ENCODE measurements at regions not wholly inside any gene's neighbourhood (a gene's known extent, or its start where the extent isn't known, plus 50 kb on each side); places are given as distances from the start of the nearest gene placed in this dataset.

- TF ChIP-seq, protein P1, sequence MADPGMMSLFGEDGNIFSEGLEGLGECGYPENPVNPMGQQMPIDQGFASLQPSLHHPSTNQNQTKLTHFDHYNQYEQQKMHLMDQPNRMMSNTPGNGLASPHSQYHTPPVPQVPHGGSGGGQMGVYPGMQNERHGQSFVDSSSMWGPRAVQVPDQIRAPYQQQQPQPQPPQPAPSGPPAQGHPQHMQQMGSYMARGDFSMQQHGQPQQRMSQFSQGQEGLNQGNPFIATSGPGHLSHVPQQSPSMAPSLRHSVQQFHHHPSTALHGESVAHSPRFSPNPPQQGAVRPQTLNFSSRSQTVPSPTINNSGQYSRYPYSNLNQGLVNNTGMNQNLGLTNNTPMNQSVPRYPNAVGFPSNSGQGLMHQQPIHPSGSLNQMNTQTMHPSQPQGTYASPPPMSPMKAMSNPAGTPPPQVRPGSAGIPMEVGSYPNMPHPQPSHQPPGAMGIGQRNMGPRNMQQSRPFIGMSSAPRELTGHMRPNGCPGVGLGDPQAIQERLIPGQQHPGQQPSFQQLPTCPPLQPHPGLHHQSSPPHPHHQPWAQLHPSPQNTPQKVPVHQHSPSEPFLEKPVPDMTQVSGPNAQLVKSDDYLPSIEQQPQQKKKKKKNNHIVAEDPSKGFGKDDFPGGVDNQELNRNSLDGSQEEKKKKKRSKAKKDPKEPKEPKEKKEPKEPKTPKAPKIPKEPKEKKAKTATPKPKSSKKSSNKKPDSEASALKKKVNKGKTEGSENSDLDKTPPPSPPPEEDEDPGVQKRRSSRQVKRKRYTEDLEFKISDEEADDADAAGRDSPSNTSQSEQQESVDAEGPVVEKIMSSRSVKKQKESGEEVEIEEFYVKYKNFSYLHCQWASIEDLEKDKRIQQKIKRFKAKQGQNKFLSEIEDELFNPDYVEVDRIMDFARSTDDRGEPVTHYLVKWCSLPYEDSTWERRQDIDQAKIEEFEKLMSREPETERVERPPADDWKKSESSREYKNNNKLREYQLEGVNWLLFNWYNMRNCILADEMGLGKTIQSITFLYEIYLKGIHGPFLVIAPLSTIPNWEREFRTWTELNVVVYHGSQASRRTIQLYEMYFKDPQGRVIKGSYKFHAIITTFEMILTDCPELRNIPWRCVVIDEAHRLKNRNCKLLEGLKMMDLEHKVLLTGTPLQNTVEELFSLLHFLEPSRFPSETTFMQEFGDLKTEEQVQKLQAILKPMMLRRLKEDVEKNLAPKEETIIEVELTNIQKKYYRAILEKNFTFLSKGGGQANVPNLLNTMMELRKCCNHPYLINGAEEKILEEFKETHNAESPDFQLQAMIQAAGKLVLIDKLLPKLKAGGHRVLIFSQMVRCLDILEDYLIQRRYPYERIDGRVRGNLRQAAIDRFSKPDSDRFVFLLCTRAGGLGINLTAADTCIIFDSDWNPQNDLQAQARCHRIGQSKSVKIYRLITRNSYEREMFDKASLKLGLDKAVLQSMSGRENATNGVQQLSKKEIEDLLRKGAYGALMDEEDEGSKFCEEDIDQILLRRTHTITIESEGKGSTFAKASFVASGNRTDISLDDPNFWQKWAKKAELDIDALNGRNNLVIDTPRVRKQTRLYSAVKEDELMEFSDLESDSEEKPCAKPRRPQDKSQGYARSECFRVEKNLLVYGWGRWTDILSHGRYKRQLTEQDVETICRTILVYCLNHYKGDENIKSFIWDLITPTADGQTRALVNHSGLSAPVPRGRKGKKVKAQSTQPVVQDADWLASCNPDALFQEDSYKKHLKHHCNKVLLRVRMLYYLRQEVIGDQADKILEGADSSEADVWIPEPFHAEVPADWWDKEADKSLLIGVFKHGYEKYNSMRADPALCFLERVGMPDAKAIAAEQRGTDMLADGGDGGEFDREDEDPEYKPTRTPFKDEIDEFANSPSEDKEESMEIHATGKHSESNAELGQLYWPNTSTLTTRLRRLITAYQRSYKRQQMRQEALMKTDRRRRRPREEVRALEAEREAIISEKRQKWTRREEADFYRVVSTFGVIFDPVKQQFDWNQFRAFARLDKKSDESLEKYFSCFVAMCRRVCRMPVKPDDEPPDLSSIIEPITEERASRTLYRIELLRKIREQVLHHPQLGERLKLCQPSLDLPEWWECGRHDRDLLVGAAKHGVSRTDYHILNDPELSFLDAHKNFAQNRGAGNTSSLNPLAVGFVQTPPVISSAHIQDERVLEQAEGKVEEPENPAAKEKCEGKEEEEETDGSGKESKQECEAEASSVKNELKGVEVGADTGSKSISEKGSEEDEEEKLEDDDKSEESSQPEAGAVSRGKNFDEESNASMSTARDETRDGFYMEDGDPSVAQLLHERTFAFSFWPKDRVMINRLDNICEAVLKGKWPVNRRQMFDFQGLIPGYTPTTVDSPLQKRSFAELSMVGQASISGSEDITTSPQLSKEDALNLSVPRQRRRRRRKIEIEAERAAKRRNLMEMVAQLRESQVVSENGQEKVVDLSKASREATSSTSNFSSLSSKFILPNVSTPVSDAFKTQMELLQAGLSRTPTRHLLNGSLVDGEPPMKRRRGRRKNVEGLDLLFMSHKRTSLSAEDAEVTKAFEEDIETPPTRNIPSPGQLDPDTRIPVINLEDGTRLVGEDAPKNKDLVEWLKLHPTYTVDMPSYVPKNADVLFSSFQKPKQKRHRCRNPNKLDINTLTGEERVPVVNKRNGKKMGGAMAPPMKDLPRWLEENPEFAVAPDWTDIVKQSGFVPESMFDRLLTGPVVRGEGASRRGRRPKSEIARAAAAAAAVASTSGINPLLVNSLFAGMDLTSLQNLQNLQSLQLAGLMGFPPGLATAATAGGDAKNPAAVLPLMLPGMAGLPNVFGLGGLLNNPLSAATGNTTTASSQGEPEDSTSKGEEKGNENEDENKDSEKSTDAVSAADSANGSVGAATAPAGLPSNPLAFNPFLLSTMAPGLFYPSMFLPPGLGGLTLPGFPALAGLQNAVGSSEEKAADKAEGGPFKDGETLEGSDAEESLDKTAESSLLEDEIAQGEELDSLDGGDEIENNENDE (IDR thresholded peaks at IDR 0.05; ENCODE audit: insufficient replicate concordance, low read length), result no peak
- TF ChIP-seq TEAD4 (IDR thresholded peaks at IDR 0.05; ENCODE audit: low read depth, low read length) (no peak), CHD2 (IDR thresholded peaks at IDR 0.05; ENCODE audit: low read length) (no peak), KDM4A (IDR thresholded peaks at IDR 0.05; ENCODE audit: low read depth, low read length, severe bottlenecking) (no peak), GTF2F1 (IDR thresholded peaks at IDR 0.05; ENCODE audit: borderline replicate concordance, low read depth, low read length) (no peak), RNF2 (IDR thresholded peaks at IDR 0.05; ENCODE audit: borderline replicate concordance, low read depth, low read length, missing control alignments, poor library complexity, severe bottlenecking) (no peak), USF2 (IDR thresholded peaks at IDR 0.05; ENCODE audit: low read length) (no peak), POU5F1 (IDR thresholded peaks at IDR 0.05; ENCODE audit: low read depth, low read length) (no peak)
These were observed 206.5 kb downstream of the SAMD5 start (continued) for GRCh38 chr6:147715035-147715434.

Measured in H1 (cell line).